Pancreas (tissue), 10 donors: ENCODE measurements at regions not wholly inside any gene's neighbourhood (a gene's known extent, or its start where the extent isn't known, plus 50 kb on each side); places are given as distances from the start of the nearest gene placed in this dataset.

Experiments used
- ATAC-seq, 4 donors: fragments of 200-7000 bp; cut with Tn5 transposase; one replicate each; pipeline versions ENCODE4 v1.8.0 to v1.9.1; 2020; ENCODE audit warnings: mild to moderate bottlenecking in 4 of 4, moderate library complexity in 4 of 4
- DNase-seq, 6 donors: peaks; one replicate each; pipeline ENCODE4 v3.0.0-alpha.2; 2020
- FAIRE-seq: peaks from 2 replicates; lab custom pipeline; 2012; peaks lifted over from hg19 to GRCh38; lab: Jason Lieb, UNC
- H3K27ac ChIP-seq, 4 donors: fragments of 200-600 bp; sonication (generic); 1 replicate in 3 of 4; 2 replicates in 1 of 4; pipeline versions ENCODE4 v1.5.0 to v1.8.0; 2020
- H3K27me3 ChIP-seq, 4 donors: fragments of 200-600 bp; one replicate each; pipeline ENCODE4 v1.8.0; 2021
- H3K36me3 ChIP-seq, 3 donors: fragments of 200-600 bp; sonication (generic) in 1 of 3; one replicate each; pipeline versions ENCODE4 v1.5.0 to v1.8.0; 2020 to 2021
- H3K4me1 ChIP-seq, 3 donors: fragments of 200-600 bp; one replicate each; pipeline ENCODE4 v1.8.0; 2021
- H3K4me3 ChIP-seq, 4 donors: fragments of 200-600 bp; sonication (generic) in 2 of 4; one replicate each; pipeline versions ENCODE4 v1.5.0 to v1.8.0; 2020 to 2021
- H3K9me3 ChIP-seq, 4 donors: fragments of 200-600 bp; one replicate each; pipeline ENCODE4 v1.8.0; 2021
- CTCF ChIP-seq, 4 donors: fragments of 200-600 bp; sonication (generic) in 3 of 4; IDR thresholded peaks; one replicate each; pipeline versions ENCODE4 v1.5.0 to v1.8.0; 2021; ENCODE audit warnings: antibody characterized with exemption in 4 of 4
- WGBS, 2 donors: extraction: QIAGEN DNeasy Blood & Tissue Kit; methylation state at CpG; one replicate each; pipeline ENCODE4 v1.1.7; 2013; 5-methylcytosine and 5-hydroxymethylcytosine counted together
- intact Hi-C, 3 donors: fragments of 100-400 bp; cut with DNase I; formaldehyde crosslinking; loops; one replicate each; pipeline versions ENCODE4 v1.11.1 to v1.14.2; 2022
- donor health status: healthy with polysubstance abuse.
- donor health status: DM: no; HTN: no; CAD: no; lungs with moderate emphysema.
- donor health status: DM: no; HTN: no; CAD: no.
- donor health status: control.
- donor health status: control.
- donor health status: Bipolar disorder and iron deficiency.
- donor health status: DM: yes; HTN: yes; CAD: no.
- donor health status: DM: no; HTN: no; CAD: no.
- donor health status: DM: no; HTN: no; CAD: no.
- donor health status: DM: yes; HTN: yes; CAD: no.

GRCh38 chr2:228725031-228725430 lies 543.5 kb upstream of the SPHKAP start:
- FAIRE-seq (no peak), ATAC-seq (no peak), DNase-seq (no peak)
- whole genome bisulfite sequencing, 2 donors, result 60 to 67% methylated on average over 1 of the region's 1 CpG
- intact Hi-C loops, result no loop called here
- Histone ChIP-seq H3K27ac (no peak overlapping the region), H3K9me3 (no peaks in the 10 kb centered on the region), H3K27me3 (no peaks in the 10 kb centered on the region), H3K4me1 (no peaks in the 10 kb centered on the region), H3K36me3 (no peaks in the 10 kb centered on the region), H3K4me3 (no peak overlapping the region)
- no peak for TF ChIP-seq CTCF (IDR thresholded peaks at IDR 0.05)

- WGBS, 2 donors, result 64 to 69% methylated on average over 1 of the region's 1 CpG
- H3K4me3 ChIP-seq, result no peak overlapping the region
- H3K9me3 ChIP-seq, result no peaks in the 10 kb centered on the region
- no peak for TF ChIP-seq CTCF (IDR thresholded peaks at IDR 0.05)
- FAIRE-seq, result no peak
- H3K27ac ChIP-seq, result no peak overlapping the region
- DNase-seq, result no peak
- ATAC-seq, result no peak
- H3K27me3 ChIP-seq, result no peaks in the 10 kb centered on the region
- intact Hi-C loops, result no loop called here
- H3K36me3 ChIP-seq, result no peaks in the 10 kb centered on the region
- H3K4me1 ChIP-seq, result no peaks in the 10 kb centered on the region
Measured at GRCh38 chr2:228723599-228723998, 542.1 kb upstream of the SPHKAP start.

DNA sequence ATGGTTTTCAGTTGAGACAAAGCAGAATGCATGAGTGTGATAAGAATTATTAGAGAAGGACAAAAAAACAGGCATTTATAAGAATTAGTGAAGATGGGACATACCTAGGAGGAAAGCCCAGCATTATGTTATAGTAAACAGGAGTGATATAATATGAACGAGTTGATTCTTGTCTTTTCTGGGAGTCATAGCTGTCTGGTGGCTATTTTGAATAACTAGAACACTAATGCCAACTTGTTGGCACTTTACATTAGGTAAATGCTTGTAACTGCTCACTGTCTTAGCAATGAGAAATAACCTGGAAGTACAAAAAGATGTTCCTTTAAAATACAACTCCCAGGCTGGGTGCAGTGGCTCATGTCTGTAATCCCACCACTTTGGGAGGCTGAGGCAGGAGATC lies 540.8 kb upstream of the SPHKAP start:
- no peak for FAIRE-seq
- WGBS, 2 donors, result 16 to 23% methylated on average over 1 of the region's 1 CpG
- no peaks in the 10 kb centered on the region for H3K36me3 ChIP-seq

DNA sequence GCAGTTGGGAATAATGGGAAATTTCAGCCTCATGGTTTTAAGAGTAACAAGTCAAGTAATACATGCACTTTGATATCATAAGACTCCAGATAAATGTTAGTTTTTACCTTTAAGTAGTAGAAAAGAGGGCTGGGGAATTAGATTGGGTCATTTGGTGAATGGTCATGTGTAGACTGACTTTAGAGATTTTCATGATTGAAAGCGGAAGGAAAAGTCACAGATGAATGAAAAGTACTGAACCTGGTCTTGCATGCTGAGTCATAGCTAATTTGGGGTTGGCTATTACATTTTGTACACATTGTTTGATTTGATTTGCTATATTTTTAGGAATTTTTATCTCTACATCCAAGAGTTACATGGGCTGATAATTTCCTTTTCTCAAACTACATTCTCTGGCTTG lies 539.4 kb upstream of the SPHKAP start:
- FAIRE-seq (no peak), ATAC-seq (no peak), DNase-seq (no peak)
- 83 to 91% methylated on average over 1 of the region's 1 CpG for WGBS, 2 donors
- H3K36me3 ChIP-seq, result no peaks in the 10 kb centered on the region
- no peak overlapping the region for H3K4me3 ChIP-seq
- no peak for TF ChIP-seq CTCF (IDR thresholded peaks at IDR 0.05)
- intact Hi-C loops, result no loop called here
- no peaks in the 10 kb centered on the region for H3K27me3 ChIP-seq
- no peaks in the 10 kb centered on the region for H3K9me3 ChIP-seq
- H3K4me1 ChIP-seq, result no peaks in the 10 kb centered on the region
- no peak overlapping the region for H3K27ac ChIP-seq

More for the DNA sequence above, 540.8 kb upstream of the SPHKAP start:
- Histone ChIP-seq H3K9me3 (no peaks in the 10 kb centered on the region), H3K27ac (no peak overlapping the region), H3K4me3 (no peak overlapping the region), H3K27me3 (no peaks in the 10 kb centered on the region), H3K4me1 (no peaks in the 10 kb centered on the region)
- TF ChIP-seq CTCF (IDR thresholded peaks at IDR 0.05), result no peak
- ATAC-seq (no peak), DNase-seq (no peak)
- intact Hi-C loops, result no loop called here

- H3K27me3 ChIP-seq, result no peaks in the 10 kb centered on the region
- 62 to 67% methylated on average over 2 of the region's 2 CpGs for WGBS, 2 donors
- TF ChIP-seq CTCF (IDR thresholded peaks at IDR 0.05), result no peak
- no peak overlapping the region for H3K4me3 ChIP-seq
- intact Hi-C loops, result no loop called here
- H3K4me1 ChIP-seq, result no peaks in the 10 kb centered on the region
- no peak for DNase-seq
- H3K9me3 ChIP-seq, result no peaks in the 10 kb centered on the region
- no peak for ATAC-seq
- FAIRE-seq, result no peak
- H3K27ac ChIP-seq, result no peak overlapping the region
- H3K36me3 ChIP-seq, result no peaks in the 10 kb centered on the region
Measured at GRCh38 chr2:228709788-228710371, 528.4 kb upstream of the SPHKAP start.
